OCI-LY7 (cell line): ENCODE measurements at regions not wholly inside any gene's neighbourhood (a gene's known extent, or its start where the extent isn't known, plus 50 kb on each side); places are given as distances from the start of the nearest gene placed in this dataset.

Source experiments
- BruUV-seq: library from RNA; stranded (reverse); fragments of 400-500 nt; replicated peaks from 2 replicates; lab custom pipeline; 2021; lab: Mats Ljungman, UMichigan
- CTCF ChIA-PET: fragments of 300-600 bp; sonication (Branson Sonifier 250); formaldehyde crosslinking; loops from one replicate; lab custom pipeline; 2022; ENCODE audit warnings: antibody characterized with exemption; ENCODE audit not compliant: unreplicated experiment; lab: Charles Lee
- POLR2A ChIA-PET: fragments of 300-600 bp; sonication (Branson Sonifier 250); formaldehyde crosslinking; loops from one replicate; lab custom pipeline; 2022; ENCODE audit warnings: antibody characterized with exemption; lab: Charles Lee
- DNase-seq: peaks from one replicate; pipeline ENCODE4 v3.0.0-alpha.2; 2015; ENCODE audit warnings: low spot score
- H2AFZ ChIP-seq: fragments of 200-600 bp; sonication (generic), shearing (Covaris generic); 2 replicates; pipeline ENCODE4 v1.6.1; 2014; ENCODE audit warnings: mild to moderate bottlenecking, antibody characterized with exemption, low read length, moderate library complexity
- H3K27ac ChIP-seq: fragments of 200-600 bp; sonication (generic); 2 replicates; pipeline ENCODE4 v1.5.1; 2014; ENCODE audit warnings: mixed run types, low read depth, mild to moderate bottlenecking, moderate library complexity, low read length, inconsistent platforms; ENCODE audit not compliant: poor library complexity, severe bottlenecking
- H3K36me3 ChIP-seq: fragments of 200-600 bp; sonication (generic); 2 replicates; pipeline ENCODE4 v1.6.1; 2014; ENCODE audit warnings: mild to moderate bottlenecking, antibody characterized with exemption, low read length, moderate library complexity, mixed read lengths; ENCODE audit not compliant: insufficient read depth
- H3K4me1 ChIP-seq: fragments of 200-600 bp; sonication (generic); 2 replicates; pipeline ENCODE4 v1.5.1; 2014; ENCODE audit warnings: mild to moderate bottlenecking, low read length; ENCODE audit not compliant: insufficient read depth, poor library complexity, severe bottlenecking
- H3K4me2 ChIP-seq: fragments of 200-600 bp; sonication (generic); 2 replicates; pipeline ENCODE4 v1.6.1; 2014; ENCODE audit warnings: mild to moderate bottlenecking, low read length
- H3K4me3 ChIP-seq: fragments of 200-600 bp; sonication (generic); 2 replicates; pipeline ENCODE4 v1.5.1; 2014; ENCODE audit warnings: mild to moderate bottlenecking, low read depth, low read length; ENCODE audit not compliant: poor library complexity, severe bottlenecking
- H3K79me2 ChIP-seq: fragments of 200-600 bp; sonication (generic); 2 replicates; pipeline ENCODE4 v1.6.1; 2016; ENCODE audit warnings: low read depth, mild to moderate bottlenecking, low read length, moderate library complexity, mixed read lengths; ENCODE audit not compliant: insufficient read depth
- H3K9me2 ChIP-seq: fragments of 200-600 bp; sonication (generic); 2 replicates; pipeline ENCODE4 v1.6.1; 2016; ENCODE audit warnings: mild to moderate bottlenecking, low read length, mixed read lengths; ENCODE audit not compliant: insufficient read depth
- H3K9me3 ChIP-seq: fragments of 200-600 bp; sonication (generic); 2 replicates; pipeline ENCODE4 v1.6.1; 2014; ENCODE audit warnings: mild to moderate bottlenecking, mixed run types, low read length, mixed read lengths
- H4K20me1 ChIP-seq: fragments of 200-600 bp; sonication (generic); 2 replicates; pipeline ENCODE4 v1.6.1; 2014; ENCODE audit warnings: mild to moderate bottlenecking, antibody characterized with exemption, low read length, moderate library complexity, mixed read lengths; ENCODE audit not compliant: insufficient read depth
- CTCF ChIP-seq: fragments of 200-600 bp; sonication (generic); conservative IDR thresholded peaks from 2 replicates; pipeline ENCODE4 v1.5.1; 2014; ENCODE audit warnings: mild to moderate bottlenecking, antibody characterized with exemption, low read length, moderate library complexity, mixed read lengths
- EZH2phosphoT487 ChIP-seq: fragments of 200-600 bp; sonication (generic); IDR thresholded peaks from 2 replicates; pipeline ENCODE4 v1.6.1; 2018; ENCODE audit warnings: low read depth, borderline replicate concordance, mild to moderate bottlenecking, mixed run types, antibody characterized with exemption, low read length, moderate library complexity, mixed read lengths
- intact Hi-C: fragments of 100-400 bp; cut with micrococcal nuclease; formaldehyde crosslinking; loops from one replicate; pipeline ENCODE4 v1.10.0; 2022; ENCODE audit not compliant: unreplicated experiment

GRCh38 chr11:109822436-109823102, 270.6 kb upstream of the ZC3H12C start:
- POLR2A ChIA-PET, result no interaction called here
- no peak for DNase-seq
- Histone ChIP-seq H3K27ac (no peak overlapping the region), H2AFZ (no peak overlapping the region), H4K20me1 (no peaks in the 10 kb centered on the region), H3K9me3 (no peaks in the 10 kb centered on the region), H3K9me2 (no peaks in the 10 kb centered on the region), H3K36me3 (no peaks in the 10 kb centered on the region), H3K79me2 (no peaks in the 10 kb centered on the region), H3K4me3 (no peak overlapping the region), H3K4me2 (no peak overlapping the region), H3K4me1 (no peaks in the 10 kb centered on the region)
- no TSS peak for BruUV-seq
- TF ChIP-seq EZH2phosphoT487, result no peak
- intact Hi-C loops, result no loop called here
- CTCF ChIA-PET, result no interaction called here

GRCh38 chr11:109828387-109828786, 264.8 kb upstream of the ZC3H12C start:
- no TSS peak for BruUV-seq
- DNase-seq, result no peak
- intact Hi-C loops, result no loop called here
- Histone ChIP-seq H3K9me3 (no peaks in the 10 kb centered on the region), H3K36me3 (no peaks in the 10 kb centered on the region), H3K27ac (no peak overlapping the region), H3K4me3 (no peak overlapping the region), H4K20me1 (no peaks in the 10 kb centered on the region), H3K4me1 (no peaks in the 10 kb centered on the region), H3K9me2 (no peaks in the 10 kb centered on the region), H3K79me2 (no peaks in the 10 kb centered on the region), H2AFZ (no peak overlapping the region), H3K4me2 (no peak overlapping the region)
- TF ChIP-seq CTCF (no peak), EZH2phosphoT487 (no peak)
- POLR2A ChIA-PET, result no interaction called here
- CTCF ChIA-PET, result no interaction called here

- Histone ChIP-seq H3K4me3 (no peak overlapping the region), H3K4me2 (no peak overlapping the region), H2AFZ (no peak overlapping the region), H3K36me3 (no peaks in the 10 kb centered on the region), H3K9me3 (no peaks in the 10 kb centered on the region), H3K79me2 (no peaks in the 10 kb centered on the region), H3K9me2 (no peaks in the 10 kb centered on the region), H3K4me1 (no peaks in the 10 kb centered on the region), H3K27ac (no peak overlapping the region), H4K20me1 (no peaks in the 10 kb centered on the region)
- CTCF ChIA-PET, result interaction anchor here (0.6 kb wide), 1 partner anchor 141 kb away, joined by 3 read pairs; no protein-coding TSS in a partner anchor
- intact Hi-C loops, result no loop called here
- DNase-seq, result no peak
- TF ChIP-seq CTCF (no peak), EZH2phosphoT487 (no peak)
- no TSS peak for BruUV-seq
- POLR2A ChIA-PET, result interaction anchor here (0.7 kb wide), 1 partner anchor 647 kb away, joined by 3 read pairs; no protein-coding TSS in a partner anchor
Observed at GRCh38 chr11:109838026-109838425, 255.2 kb upstream of the ZC3H12C start.
